ENCODE measurements at regions not wholly inside any gene's neighbourhood (a gene's known extent, or its start where the extent isn't known, plus 50 kb on each side); places are given as distances from the start of the nearest gene placed in this dataset.
"Not testable (repeated sequence)": the region's sequence is repeated elsewhere in the genome, so short reads cannot be mapped to it uniquely, and the experiment has no call there.

DNA sequence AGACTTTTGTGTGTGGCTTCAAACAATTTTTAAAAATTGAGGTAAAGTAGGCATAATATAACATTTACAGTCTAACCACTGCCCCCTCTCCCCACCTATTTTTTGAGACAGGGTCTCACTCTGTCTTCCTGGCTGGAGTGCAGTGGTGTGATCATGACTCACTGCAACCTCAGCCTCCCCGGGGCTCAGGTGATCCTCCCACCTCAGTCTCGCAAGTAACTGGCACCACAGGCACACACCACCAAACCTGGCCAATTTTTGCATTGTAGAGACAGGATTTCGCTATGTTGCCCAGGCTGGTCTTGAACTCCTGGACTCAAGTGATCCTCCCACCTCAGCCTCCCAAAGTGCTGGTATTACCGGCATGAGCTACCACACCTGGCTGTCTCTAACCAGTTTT, 161.8 kb downstream of the GOSR1 start:
- DNase-seq: not testable (repeated sequence)

DNA sequence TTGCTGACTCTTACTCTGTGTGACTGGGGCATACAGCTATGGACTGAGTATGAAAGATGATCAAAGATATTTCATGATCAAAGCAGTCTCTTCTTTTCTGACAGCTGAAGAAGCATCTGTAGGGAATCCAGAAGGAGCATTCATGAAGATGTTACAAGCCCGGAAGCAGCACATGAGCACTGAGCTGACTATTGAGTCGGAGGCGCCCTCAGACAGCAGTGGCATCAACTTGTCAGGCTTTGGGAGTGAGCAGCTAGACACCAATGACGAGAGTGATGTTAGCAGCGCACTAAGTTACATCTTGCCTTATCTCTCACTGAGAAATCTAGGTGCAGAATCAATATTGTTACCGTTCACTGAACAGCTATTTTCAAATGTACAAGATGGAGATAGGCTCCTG, 154.4 kb downstream of the GOSR1 start:
- DNase-seq: not testable (repeated sequence)

DNA sequence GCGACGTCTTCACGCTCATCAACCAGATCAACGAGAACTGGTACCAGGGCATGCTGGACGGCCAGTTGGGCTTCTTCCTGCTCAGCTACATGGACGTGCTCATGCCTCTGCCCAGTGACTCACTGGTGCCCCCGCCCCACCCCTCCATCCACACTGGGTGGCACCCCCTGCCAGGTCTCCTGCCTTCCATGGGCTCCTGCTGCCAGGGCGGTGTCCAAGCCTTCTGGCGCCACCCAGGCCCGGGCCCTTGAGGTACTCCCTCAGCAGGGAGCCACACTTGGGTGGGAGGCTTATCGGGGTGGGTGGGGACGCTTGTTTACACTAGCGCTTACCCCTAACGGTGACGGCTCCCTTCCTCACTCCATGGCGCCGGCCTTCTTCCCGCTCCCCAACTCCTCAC, 148.2 kb downstream of the GOSR1 start:
- DNase-seq: not testable (repeated sequence)

DNA sequence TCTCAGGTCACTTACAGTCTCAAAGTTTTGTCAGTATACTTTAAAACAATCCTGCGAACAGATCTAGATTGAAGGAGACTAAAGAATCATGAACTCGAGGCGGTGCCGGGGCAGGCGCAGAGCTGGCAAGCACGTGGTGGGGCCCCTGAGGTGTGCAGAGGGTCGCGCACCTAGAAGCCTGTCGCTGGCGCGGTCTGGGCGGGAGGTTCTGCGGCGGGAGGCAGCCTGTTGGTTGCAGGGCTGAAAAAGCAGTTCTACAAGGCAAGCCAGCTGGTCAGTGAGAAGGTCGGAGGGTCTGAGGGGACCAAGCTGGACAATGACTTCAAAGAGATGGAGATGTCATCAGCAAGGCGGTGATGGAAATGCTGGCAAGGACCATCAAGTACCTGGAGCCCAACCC, 147.0 kb downstream of the GOSR1 start:
- not testable (repeated sequence) for DNase-seq

DNA sequence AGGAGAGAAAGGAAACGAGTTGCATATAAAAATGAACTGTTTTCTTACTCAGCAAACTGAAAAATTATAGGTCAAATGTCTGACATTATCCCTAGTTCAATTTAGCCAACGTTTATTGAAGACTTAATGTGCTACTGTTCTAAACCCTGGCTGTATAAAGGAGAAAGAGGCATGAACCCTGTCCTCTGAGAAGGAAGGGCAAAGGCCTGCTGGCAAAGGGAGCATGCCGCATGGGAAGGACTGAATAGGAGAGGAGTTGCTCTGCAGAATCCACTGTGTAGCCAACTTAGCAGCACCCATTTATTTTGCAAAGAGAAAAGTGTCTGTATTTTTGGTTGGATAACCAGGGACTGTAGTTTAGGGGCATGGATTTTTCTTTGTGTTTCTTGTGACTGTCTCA, 132.5 kb downstream of the GOSR1 start:
- not testable (repeated sequence) for DNase-seq

DNA sequence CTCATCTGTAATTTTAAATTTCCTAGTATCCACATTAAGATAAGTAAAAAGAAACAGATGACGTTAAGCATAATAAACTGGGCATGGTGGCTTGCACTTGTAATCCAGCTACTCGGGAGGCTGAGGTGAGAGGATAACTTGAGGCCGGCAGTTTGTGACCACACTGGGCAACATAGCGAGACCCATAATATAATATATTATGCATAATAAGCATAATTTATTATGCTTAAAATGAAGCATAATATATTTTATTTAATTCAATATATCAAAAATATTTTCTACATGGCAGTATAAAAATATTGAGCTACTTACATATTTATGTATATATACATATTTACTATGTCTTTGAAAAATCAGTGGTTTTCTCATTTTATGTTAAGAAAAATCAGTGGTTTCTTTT, 128.3 kb downstream of the GOSR1 start:
- DNase-seq: no peak

DNA sequence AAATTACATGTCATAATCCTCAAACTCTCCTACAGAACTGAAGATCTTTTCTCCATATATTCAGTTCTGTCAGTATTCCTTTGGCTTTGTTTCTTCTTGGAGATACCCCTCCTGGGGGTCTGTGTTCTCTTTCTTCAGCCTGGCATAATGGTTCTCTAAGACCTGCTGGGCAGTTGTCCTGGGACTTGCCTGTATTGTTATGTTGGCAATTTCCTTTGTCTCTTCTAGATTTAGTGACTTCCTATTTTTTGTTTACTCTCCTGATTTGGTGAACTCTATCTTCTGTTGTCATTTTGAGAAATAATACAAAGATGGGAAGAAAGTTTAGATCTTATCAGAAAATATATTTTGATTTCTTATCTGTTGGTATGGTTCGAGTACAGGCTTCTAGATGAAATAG, 127.8 kb downstream of the GOSR1 start:
- no peak for DNase-seq

DNA sequence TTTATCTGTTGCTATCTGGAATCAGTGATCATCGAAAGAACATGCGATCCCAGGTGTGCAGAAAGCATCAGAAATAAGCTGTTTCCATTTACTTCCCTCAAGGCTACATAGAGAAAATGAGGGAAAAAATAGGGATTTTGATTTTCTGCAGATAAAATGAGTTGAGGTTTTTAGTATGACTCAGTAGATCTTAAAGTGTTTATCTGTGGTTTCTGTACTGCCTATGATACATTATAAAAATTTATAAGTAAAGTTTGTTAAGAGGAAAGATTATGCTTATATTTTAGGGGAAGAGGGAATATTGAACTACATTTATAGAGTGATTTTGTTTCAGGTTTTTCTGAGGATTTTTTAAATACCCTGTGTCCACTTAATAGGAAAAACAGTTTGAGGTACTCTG, 125.2 kb downstream of the GOSR1 start:
- not testable (repeated sequence) for DNase-seq

DNA sequence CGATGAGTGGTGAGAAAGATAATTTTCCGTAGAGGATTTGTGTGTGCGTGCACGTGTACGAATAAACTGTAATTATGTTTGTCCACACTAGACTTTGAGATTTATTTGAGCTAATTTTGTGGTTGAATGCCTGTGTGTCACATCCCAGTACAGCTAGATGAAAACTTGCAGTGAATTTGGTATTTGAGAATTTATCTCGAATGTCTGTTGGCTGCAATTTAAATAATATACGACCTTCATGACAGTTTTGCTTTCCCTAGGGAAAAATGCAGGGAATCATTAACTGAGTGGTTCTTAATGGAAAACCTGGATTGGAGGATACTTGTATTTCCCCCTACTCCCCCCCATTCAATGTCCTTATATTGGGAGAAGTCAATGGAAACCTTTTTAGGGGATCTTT, 124.8 kb downstream of the GOSR1 start:
- DNase-seq: not testable (repeated sequence)

DNA sequence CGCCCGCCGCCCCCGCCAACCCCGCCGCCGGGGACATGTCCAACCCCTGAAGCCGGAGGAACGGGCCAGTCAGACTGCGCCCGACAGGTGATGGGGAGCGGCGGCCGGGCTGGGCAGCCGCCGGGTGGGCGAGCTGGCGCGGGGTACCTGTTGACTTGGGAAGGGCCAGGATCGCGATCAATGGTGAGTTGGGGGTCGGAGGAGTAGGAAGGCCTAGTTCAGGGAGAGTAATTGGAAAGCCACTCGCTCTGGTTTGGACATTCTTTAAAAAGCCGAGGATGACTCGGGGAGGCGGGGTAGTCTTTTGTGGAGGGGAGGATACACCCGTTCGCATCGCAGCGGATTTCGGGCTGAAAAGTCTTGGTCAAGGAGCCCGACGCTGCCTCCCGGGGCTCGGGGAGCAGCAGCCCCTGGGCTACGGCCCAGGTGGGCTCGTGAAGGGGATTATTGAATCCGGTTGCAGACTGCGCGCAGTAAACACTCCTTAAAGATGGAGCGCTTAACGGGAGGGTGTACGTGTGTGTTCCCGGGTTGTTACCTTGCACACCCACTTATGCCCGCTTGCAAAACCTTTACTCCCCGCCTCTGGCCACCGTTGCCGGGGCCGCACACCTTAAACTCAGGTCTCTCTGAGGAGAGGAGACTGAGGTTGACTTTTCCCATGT, 123.8 kb downstream of the GOSR1 start:
- DNase-seq: no peak

DNA sequence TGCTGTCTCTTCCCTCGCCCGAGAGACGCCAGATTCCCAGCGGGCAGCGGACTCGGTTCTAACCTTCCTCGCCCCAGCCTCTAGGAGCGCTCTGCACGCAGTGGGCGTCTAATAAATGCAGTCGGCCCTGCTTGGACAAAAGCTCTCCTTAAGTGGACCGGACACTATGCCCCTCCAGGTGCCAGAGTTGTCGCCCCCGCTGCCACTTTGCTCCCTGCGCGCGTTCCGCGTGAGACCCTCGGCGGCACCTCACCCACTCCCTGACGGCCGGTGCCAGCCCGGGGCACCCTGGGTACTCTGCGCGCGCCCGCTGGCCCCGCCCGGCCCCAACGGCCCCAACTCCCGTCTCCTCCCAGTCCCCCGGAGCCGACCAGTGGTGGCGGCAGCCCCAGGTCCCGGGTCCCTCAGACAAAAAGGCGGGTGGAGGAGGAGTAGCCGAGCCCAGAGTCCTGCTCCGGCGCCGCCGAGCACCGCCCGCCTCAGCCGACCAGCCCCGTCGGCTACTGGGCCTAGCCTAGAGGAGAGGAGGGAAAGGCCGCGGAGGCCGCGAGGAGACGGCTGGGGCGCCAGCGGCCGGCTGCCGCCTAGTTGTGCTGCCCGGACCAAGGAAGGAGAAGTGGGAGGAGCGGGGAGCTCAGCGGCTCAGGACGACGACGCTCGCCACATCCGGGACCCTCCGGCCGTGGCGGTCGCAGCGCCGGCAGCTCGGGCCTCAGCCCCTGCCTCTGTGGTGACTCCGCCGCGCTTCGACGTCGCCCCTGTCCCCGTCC, 123.0 kb downstream of the GOSR1 start:
- peak; percentile 36 for DNase-seq

DNA sequence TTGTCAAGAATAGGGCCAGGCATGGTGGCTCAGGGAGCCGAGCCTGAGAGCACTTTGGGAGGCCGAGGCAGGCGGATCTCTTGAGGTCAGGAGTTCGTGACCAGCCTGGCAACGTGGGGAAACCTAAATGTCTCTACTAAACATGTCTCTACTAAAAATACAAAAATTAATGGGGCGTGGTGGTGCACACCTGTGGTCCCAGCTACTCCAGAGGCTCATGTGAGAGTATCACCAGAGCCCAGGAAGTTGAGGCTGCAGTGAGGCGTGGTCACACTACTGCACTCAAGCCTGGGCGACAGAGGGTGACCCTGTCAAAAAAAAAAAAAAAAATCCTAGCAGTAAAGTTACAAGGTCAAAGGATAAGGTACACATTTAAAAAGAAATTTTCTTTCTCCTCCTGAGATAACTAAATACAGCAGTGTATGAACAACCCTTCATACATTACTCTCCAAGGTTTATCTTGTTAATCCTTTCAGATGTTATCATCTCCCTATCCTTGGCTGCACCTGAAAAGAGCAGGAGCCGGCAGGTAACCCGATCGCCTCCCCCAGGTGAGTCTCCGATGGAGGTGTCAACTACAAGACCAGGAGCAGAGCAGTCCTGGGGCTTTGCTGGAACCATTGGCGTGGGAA, 122.3 kb downstream of the GOSR1 start:
- no peak for DNase-seq

DNA sequence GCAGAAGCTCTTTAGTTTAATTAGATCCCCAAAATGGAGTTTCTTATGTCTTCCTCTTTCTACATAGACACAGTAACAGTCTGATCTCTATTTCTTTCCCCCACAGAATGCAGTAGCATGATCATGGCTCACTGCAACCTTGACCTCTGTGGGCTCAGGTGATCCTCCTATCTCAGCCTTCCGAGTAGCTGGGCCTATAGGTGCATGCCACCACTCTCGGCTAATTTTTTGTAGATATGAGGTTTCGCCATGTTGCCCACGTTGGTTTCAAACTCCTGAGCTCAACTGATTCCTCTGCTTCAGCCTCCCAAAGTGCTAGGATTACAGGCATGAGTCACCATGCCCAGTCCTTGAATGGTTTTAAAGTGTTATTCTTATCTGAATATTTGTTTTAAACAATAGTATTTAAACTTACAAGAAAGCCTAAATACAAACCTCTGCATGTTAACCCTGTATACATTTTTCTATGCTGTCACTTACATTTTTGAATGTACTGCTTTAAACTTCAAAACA, 120.6 kb downstream of the GOSR1 start:
- no peak for DNase-seq

DNA sequence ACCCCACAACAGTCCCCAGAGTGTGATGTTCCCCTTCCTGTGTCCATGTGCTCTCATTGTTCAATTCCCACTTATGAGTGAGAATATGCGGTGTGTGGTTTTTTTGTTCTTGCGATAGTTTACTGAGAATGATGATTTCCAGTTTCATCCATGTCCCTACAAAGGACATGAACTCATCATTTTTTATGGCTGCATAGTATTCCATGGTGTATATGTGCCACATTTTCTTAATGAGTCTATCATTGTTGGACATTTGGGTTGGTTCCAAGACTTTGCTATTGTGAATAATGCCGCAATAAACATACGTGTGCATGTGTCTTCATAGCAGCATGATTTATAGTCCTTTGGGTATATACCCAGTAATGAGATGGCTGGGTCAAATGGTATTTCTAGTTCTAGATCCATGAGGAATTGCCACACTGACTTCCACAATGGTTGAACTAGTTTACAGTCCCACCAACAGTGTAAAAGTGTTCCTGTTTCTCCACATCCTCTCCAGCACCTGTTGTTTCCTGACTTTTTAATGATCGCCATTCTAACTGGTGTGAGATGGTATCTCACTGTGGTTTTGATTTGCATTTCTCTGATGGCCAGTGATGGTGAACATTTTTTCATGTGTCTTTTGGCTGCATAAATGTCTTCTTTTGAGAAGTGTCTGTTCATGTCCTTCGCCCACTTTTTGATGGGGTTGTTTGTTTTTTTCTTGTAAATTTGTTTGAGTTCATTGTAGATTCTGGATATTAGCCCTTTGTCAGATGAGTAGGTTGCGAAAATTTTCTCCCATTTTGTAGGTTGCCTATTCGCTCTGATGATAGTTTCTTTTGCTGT, 120.0 kb downstream of the GOSR1 start:
- not testable (repeated sequence) for DNase-seq

DNA sequence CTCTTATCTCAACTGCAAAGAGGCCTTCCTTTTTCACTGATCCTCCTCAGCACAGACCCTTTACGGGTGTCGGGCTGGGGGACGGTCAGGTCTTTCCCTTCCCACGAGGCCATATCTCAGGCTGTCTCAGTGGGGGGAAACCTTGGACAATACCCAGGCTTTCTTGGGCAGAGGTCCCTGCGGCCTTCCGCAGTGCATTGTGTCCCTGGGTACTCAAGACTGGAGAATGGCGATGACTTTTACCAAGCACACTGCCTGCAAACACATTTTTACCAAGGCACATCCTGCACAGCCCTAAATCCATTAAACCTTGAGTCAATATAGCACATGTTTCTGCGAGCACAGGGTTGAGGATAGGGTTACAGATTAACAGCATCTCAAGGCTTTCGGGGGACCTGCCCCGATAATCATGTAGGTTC, 117.8 kb downstream of the GOSR1 start:
- not testable (repeated sequence) for DNase-seq

DNA sequence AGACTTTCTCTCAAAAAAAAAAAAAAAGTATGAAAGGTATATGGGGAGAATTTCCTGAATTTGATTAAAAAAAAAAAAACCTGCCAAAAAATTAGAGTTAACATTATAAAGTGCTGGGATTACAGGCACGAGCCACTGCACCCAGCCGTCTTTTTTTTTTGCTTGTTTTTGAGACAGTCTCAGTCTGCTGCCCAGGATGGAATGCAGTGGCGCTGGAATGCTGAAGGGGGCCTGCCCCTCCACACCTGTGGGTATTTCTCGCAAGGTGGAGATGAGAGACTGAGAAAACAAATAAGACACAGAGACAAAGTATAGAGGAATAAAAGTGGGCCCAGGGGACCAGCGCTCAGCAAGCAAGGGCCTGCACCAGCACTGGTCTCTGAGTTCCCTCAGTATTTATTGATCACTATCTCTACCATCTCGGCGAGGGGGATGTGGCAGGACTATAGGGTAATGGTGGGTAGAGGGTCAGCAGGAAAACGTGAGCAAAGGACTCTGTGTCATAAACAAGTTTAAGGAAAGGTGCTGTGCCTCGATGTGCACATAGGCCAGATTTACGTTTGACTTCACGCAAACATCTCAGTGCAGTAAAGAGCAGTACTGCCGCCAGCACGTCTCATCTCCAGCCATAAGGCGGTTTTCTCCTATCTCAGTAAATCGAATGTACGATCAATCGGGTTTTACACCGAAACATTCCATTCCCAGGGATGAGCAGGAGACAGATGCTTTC, 117.2 kb downstream of the GOSR1 start:
- no peak for DNase-seq

DNA sequence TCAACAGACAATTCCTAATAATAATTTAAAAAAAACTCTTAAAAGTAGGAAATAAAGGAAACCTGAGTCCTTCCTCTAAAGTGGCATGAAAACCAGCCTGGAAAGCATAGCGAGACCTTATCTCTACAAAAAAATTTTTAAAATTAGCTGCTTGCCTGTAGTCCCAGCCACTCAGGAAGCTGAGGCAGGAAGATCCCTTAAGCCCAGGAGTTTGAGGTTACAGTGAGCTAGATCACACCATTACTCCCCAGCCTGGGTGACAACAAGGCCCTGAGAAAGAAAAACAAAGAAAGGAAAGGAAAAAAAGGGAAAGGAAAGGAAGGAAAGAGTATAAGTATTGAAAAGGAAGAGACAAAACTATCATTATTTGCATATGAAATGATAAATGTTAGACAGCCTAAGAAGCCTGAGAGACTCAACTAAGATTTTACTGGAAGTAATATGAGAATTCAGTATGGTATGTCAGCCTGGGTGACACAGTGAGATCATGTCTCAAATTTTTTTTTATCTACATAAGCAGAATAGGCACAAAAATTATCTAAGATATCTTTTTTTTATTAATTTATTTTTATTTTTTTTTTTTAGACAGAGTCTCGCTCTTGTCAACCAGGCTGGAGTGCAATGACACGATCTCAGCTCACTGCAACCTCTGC, 113.0 kb downstream of the GOSR1 start:
- DNase-seq: no peak

DNA sequence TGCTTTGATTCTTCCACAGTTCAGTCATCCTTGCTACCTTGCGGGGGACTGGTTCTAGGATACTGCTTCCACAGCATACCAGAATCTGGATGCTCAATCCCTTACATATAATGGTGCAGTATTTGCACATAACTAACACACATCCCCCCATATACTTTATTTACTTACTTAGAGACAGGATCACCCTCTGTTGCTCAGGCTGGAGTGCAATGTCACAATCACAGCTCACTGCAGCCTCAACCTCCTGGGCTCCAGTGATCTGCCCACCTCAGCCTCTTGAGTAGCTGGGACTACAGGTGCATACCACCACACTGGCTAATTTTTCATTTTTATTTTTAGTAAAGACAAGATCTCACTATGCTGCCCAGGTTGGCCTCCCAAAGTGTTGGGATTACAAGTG, 112.2 kb downstream of the GOSR1 start:
- no peak for DNase-seq

DNA sequence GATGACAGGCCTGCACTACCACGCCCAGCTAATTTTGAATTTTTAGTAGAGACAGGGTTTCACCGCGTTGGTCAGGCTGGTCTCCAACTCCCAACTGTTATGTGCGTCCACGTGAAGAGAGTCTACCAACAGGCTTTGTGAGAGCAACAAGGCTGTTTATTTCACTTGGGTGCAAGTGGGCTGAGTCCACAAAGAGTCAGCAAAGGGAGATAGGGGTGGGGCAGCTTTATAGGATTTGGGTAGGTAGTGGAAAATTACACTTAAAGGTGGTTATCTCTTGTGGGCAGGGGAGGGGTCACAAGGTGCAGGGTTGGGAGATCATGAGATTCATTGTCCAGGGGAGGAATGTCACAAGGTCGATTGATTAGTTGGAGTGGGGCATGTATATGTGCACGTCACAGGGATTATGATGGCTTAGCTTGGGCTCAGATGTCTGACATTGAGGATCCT, 111.6 kb downstream of the GOSR1 start:
- no peak for DNase-seq

DNA sequence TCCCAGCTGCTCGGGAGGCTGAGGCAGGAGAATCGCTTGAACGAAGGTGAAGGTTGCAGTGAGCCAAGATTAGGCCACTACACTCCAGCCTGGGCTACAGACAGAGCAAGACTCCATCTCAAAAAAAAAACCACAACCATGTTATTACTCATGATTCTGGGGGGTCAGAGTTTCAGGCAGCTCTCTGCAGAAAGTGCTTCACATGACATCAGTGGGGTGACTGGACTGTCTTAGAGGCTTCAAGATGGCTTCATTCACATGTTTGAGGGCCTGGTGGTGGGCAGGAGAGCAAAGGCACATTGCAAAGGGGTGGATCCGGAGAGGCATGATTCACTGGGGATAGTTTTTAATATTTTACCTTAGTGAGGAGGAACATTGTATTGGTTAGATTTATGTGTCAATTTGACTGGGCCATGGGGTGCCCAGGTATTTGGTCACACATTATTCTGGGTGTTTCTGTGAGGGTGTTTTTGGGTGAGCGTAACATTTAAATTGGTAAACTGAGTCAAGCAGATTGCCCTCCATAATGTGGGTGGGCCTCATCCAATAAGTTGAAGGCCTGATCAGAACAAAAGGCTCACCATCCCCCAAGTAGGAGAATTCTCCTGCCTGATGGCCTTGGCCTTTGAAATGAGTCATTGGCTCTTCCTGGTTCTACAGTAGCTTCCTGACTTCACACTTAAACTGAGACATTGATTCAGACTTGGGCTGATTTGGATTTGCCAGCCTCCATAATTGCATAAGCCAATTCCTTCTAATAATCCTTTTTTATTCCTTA, 109.8 kb downstream of the GOSR1 start:
- no peak for DNase-seq

DNA sequence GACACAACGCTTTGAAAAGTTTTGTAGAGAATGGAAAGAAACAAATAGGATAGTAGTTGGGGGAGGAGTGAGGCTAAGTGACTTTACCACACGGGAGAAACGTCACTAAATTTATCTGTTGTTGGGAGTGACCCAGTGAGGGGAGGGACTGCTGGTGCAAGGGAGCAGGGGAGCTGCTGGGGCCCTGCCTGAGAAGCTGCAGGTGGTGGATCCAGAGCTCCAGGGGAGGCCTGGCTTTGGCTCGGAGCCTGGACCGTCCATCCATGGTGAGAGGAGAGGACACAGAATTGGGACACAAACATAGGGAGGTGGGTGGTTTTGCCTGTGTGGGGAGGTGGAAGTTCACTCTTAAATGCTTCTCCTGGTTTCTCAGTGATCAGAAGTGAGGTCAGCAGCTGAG, 107.6 kb downstream of the GOSR1 start:
- no peak for DNase-seq
